AG08395 (cell line): ENCODE measurements at regions not wholly inside any gene's neighbourhood (a gene's known extent, or its start where the extent isn't known, plus 50 kb on each side); places are given as distances from the start of the nearest gene placed in this dataset.
"Not testable (repeated sequence)": the region's sequence is repeated elsewhere in the genome, so short reads cannot be mapped to it uniquely, and the experiment has no call there.

ENCODE experiments used
- DNase-seq: peaks from one replicate; pipeline ENCODE4 v3.0.0; 2012; ENCODE audit warnings: mixed read lengths, low spot score

DNA sequence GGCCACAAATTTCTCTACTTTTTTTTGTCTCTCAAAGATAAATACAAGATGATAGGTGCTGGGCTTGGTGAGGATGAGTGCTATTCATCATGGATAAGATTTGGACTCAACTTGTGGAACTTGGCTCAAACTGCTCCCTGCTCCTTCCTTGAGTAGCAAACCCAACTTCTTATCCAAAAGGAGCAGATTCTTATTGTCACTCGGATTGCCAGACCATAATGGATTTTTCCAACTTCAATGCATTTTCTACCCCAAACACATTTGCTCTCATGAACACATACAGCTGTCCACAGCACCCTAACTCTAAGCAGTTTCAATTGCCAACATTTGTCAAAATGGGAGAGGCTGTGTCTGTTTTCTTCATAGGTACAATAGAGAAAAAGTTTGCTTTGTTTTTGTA is 99.5 kb upstream of the APCDD1 start:
- no peak for DNase-seq

DNA sequence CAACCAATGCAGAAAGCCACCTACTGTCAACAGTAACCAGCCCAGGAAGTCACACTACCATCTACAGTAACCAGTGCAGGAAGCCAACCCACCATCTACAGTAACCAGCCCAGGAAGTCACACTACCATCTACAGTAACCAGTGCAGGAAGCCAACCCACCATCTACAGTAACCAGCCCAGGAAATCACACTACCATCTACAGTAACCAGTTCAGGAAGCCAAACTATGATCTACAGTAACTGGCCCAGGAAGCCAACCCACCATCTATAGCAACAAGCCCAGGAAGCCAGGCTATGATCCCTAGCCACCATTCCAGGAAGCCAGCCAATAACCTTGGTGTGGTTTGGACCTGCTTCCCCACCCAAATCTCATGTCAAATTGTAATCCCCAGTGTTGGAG is 97.4 kb upstream of the APCDD1 start:
- DNase-seq: not testable (repeated sequence)

DNA sequence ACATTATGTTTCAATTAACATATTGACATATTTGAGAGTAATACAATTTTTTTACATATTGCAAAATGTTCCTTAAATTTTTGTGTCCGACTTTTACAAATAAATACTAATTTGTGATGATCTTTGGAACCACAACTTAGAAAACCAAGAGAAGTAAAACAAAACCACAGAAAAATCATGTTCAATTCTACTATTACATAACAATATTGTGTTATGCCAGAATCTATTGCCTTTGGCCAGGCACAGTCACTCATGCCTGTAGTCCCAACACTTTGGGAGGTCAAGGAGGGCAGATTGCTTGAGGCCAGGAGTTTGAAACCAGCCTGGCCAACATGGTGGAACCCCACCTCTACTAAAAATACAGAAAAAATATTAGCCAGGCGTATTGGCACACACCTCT is 92.8 kb upstream of the APCDD1 start:
- DNase-seq: no peak

DNA sequence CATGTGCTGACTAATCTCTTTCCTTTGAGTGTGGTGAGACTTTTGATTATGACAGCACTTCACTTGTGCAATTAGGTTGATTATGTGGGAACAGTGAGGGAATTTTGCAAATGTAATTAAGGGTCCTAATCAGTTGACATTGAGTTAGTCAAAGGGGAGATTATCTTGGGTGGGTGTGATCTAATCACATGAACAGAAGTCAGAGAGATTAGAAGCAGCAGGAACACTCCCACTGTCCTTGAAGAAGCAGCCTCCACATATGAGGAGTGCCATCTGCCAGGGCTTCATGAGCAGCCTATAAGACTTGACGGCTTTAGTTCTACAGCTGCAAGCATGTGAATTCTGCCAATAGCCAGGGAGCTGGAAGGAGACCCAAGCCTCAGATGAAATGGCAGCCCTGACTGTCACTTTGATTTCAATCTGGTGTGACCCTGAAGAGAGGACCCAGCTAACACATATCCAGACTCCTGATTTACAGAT is 89.4 kb upstream of the APCDD1 start:
- no peak for DNase-seq

DNA sequence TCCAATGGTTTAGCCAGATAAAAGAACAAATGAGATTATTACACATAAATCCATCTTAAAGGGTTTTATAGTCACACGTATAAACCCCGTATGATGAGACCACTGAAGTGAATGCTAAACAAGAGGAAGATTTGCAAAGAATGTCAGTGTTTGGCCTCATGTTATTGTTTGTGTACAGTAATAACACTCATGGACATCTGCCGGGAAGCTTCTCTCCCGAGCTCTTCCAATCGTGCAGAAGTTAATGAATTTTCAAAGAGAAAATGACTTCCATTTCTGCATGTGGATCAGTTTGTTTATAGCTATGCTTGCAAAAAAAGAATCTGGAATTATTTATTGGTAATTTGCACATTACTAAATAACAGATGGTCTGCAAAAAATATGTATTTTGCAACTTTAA is 88.5 kb upstream of the APCDD1 start:
- no peak for DNase-seq

DNA sequence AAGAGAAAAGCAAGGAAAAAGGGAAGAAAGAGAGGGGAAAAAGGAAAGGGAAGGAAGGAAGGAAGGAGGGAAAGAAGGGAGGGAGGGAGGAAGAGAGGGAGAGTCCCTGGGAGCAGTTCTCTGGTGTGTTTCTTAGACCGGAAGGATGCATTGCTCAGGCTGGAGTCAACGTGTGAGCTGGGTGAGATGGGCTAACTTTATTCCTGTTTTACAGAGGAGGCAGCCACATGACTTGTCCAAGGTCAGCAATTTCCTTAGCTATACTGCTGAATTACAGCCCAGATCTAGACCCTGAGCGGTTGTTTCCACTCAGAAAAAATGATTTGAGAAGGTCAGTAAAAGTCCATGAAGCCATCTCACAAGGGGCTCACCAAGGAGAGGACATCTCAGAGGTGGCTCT is 86.6 kb upstream of the APCDD1 start:
- DNase-seq: no peak

DNA sequence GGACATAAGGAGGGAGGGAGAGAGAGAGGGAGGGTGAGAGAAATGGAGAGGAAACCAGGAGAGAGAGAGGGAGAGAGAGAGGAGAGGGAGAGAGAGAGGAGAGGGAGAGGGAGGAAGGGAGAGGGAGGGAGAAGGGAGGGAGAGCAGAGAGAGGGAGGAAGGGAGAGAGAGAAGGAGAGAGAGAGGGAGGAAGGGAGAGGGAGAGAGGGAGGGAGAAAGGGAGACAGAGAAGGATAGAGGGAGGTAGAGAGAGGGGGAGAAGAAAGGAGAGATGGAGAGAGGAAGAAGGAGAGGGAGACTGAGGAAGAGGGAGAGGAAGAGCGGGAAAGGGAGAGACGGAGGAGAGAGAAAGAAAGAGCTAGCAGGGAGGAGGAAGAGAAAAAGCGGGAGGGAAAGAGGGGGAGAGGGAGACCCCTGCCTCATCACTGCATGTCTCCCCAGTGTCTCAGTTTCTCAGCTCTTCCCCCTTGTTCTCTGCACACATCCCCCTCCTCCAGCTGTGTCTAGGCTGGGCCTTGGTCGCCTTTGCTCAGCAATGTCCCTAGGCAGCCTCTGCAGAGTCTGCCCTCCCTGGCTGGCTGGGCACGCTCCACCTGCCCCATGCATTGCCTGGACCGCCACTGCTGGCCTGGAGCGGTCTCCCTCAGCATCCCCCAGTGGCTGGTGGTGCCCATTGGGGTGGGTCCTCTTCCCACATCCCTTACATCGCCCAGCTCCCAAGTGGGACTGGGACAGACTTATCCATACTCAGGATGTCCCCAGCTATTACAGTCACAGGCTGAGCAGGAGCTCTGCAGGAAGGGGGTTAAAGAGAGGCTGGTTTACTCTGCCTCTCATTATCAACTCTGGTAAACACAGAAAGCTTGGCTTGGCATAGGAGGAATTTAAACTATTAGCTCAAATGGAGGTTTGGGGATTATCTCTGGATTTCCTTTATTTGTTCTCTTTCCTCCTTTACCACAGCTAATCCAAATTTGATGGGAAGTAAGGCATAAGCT is 85.7 kb upstream of the APCDD1 start:
- no peak for DNase-seq

DNA sequence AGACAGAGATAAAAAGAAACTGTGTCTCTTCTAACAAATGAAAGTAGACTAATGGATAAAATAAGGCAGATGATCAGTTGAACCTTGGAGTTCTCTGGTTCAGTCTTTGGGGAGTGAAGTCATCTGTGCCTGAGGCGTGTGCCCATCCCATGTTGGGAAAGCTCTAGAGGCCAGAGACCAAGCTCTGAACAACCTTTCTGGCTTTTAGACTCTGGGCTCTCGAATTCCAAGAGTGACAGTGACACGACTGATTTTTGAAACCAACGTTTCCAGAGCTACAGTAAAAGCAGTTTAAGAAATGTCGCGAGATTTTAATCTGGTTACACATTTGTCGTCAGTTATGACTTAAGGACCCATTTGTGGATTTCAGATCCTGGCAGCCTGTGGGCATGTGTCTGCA is 83.7 kb upstream of the APCDD1 start:
- DNase-seq: no peak

DNA sequence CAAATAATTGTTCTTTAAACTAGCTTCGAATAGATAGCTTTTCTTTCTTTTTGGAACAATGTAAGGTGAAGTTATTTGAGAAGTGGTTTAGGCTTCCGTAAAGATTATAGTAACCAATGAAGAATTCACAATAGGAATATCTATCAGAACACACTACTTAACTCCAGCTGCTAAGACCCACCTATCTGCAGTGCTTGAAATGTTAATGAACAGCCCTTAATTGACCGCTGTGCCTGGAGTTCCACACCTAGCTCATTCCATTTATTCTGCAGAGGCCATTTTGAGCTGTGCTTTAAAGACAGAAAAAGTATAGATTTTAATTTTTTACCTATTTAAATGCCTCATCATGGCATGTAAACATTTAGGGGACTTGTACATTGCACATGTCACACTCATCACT is 83.3 kb upstream of the APCDD1 start:
- DNase-seq: no peak

DNA sequence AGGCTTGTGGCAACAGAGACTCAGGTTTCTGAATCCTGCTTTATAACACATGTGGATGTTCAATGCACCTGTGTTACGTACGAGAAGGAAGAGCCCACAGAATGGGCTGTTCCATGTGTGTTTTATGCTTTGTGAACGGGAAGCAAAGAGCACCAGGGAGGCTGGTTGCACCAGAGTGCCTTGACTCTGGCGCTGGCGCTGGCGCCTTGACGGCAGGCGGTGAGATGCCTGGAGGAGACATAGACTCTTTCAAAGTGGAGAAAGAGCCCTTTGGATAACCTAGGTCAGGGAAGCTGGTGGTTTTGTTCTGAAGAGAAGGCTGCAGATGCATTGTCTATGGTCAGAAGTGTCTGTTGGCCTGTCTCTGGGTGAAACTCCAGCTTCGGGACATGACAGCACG is 80.2 kb upstream of the APCDD1 start:
- DNase-seq: no peak

DNA sequence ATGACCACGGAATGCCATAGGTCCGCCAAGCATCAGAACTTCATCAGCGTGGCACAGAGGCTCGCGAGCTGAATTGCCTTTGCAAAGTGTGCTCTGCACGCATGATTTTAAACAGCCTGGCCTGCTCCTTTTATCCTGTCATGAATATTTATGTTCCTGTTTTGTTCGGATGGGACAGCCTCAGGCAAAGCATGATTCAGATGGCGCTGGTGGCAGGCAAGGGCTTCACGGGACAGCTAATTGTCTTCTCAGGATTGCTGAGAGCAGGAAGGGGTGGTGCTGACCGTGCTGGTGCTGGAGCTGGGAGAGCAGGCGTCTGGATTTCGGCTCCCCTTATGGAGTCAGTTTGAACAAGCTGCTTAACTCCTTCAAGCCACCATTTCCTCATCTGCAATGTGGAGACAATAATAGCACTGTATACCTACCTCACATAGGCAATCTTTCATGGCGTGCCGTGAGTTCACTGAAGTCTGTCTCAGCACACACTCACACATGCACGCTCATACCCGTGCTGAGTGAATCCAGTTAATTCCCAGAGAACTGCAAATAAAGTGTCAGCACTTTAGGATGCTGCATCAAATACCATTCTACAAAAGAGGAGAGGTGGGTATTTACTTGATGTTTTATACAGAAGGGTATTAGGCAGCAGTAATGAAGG is 79.7 kb upstream of the APCDD1 start:
- peak; percentile 63 for DNase-seq

DNA sequence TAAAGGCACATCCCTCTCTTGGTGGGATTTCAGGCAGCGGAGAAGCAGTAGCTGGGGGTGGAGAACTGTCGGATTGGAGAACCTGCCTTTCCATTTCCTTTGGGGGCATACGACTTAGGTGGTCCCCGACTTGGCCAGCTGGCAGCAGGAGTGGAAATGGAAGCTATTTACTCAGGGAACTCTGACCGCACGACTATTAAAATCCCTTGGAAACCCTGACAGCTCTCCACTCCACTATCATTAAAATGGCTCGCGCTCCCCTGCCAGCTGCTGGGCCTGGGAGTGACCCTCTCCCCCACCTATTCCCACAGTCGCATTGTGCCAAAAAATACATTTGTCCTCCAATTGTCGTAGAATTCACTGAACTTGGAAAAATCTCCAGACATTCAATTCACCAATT is 77.7 kb upstream of the APCDD1 start:
- no peak for DNase-seq

DNA sequence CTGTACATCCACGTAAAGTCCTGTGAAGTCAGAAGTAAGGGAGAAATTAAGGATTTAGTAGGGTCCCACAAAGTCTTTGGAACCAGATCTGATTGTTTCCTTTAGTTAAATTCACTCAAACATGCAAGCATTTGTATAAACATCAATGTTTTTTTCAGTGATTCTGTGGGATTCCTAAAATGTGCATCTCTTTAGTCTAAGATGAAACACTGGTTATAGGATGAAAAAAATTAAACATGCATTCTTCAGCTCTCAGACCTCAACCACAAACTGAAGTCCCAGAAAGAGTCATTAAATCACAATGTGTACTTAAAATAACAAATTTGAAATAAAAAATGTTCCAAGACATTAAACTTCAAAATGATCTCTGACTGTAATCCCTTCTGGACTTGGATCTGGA is 76.5 kb upstream of the APCDD1 start:
- DNase-seq: peak; percentile 66

DNA sequence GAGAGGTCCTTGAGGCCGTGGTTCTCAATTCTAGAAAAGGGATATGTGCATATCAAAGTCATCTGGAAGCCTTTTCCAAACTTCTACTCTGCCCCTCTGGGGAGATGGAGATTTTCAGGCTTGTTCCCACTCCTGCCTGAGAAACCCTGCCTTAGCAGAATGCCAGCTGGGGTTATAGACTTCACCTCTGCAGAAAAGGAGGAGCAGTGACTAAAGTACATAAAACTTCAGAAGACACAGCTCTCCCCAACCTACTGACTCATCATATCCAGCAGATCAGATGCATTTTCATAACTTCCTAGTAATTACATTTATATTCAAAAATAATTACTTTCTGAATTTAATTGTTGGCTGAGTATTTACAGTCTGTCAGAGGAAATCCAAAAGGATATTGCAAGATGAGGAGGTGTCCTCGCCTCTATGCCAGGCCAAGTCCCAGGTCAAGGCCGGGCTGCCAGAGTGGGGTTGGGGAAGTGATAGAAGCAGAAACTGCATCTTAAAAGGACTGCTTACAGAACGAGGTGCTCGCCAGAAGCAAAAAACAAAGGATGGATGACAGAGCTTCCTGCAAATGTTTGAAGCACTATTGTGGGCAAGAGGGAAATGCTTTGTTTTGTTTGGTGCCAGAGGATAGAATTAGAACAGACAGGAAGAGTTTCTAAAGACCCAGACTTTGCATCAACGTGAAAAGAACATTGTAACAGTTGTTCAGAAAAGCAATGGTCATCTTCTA is 75.6 kb upstream of the APCDD1 start:
- peak; percentile 69 for DNase-seq

DNA sequence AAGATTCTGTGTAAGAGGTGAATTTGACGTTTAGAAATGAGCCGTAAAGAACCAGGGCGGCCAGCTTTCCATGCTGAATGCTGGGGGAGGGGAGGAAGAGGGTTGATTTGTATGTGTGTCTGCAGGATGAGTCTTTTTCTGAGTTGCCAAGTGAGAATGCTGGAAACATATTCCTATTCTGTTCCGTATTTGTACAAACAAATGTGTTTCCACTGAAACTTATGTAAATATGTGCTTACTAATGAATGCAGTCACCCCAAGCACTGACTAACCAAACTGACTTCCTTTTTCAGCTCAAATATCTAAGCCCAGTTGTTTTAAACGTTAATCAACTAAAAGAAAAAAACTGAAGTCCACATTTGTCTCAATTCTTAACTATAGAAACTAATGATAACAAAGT is 74.9 kb upstream of the APCDD1 start:
- DNase-seq: peak; percentile 66

DNA sequence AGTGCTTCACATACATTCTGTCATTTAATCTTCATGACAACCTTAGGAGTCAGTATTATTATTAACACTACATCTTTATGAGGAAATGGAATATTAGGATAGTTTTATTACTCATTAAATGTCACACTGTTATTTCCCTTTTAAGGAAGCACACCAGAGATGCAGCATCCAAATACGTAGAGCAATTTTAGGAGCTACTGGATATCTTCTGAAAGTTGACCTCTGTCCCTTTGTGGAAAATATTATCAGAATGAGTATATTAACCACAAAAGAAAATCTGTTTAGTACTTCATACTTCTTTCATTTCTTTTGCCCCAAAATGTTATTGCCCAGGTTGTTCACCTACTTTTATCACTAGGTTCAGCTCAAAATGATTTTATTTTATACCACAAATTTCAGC is 72.9 kb upstream of the APCDD1 start:
- DNase-seq: no peak

DNA sequence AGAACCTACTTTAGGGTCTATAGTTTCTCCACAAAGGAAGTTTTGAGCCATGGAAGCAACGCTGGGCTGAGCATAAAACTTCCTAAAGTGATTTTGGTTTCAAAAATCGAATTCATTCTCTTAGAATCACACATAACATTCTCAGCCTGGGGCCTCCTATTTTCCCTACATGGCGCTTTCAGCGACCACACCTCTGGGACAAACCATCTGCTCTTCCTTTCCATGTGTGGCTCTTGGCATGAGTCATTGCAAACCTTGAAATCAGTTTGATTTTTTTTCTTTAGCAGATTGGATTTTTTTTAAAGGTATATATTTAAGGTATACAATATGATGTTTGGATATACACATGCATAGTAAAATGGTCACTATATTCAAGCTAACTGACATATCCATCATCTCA is 72.5 kb upstream of the APCDD1 start:
- DNase-seq: no peak

DNA sequence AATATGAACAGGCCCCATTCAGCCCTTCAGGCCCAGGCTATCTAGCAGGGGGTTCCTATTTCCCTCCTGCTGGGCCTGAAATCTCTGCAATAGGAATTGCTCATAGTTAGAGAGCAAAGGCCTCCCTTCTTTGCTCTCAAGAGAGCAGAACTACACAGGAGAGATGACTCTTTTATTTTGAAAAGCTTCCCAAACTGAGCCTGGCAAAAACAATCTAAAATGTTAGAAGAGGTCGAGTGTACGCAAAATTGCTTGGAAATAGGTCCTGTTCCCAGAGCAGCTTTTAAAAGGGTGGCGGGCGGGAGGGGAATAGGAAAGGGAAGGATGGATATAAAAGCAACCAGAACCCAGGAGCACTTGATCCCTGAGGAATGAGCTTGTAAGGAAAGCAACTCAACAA is 68.4 kb upstream of the APCDD1 start:
- DNase-seq: no peak

DNA sequence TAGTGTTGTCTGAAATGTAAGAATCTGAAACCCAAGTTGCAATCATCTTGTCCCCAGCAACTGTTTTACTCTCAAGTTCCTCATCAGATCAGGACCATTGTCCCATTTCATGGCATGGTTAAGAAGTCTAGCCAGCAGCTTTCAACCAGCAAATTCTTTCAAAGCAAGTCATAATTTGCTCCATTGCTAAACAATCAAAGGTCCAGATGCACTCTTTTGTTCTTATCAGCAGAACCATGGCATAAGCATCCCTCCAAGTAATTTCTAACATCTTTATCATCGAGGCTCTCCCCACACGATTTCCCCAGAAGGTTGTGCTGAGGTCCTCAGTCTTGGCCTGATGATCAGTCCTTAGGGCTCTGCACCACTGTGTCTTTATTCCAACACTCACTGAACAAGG is 67.5 kb upstream of the APCDD1 start:
- DNase-seq: peak; percentile 25

DNA sequence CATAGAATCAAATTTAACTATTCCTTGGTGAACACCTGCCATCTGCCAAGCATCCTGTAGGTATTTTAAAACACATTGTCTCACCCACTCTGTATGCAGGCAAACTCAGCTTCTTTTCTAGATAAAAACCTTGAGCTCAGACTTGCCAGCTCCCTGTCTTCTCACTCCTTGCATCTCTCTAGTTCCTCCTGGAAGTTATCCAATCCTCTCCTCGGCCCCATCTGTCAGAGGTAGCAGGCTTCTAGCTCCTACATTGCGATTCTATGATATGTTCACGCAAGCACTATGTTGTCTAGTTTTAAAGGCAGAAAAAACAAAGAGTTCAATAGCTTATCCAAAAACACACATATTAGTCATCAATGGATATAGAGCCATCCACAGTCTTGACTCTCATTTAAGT is 67.0 kb upstream of the APCDD1 start:
- DNase-seq: no peak

DNA sequence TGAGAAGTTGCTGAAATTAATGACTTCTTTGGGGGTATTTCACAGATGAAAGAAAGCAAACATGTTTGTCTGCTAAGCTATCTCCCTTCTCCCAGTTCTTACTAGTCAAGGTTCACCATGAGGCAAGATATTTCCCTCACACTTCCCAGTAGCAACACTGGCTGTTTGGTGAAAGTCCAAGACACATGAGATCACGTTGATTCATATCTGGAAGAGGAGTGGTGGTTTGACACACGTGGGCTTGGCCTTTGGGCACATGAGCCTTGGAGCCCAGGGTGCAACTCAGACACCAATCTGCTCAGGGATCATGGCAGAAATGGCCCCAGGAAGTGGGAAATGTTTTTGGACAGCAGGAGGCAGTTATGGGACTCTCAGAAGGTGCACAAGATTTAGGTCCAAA is 66.1 kb upstream of the APCDD1 start:
- DNase-seq: no peak

DNA sequence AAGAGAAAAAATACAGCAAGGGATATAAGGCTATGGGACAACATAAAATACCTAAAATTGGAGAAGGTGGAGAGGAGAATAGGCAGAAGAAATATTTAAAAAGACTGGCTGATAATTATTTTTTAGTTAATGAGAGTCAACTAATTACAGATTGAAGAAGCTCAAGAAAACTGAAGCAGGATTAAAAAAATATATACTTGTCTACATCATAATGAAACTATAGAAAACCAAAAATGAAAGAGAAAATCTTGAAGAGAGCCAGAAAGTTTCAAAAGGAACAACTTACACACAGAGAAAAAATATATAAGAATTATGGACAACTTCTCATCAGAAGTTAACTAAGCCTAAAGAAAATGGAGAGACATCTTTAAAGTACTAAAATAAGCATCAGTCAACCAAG is 62.9 kb upstream of the APCDD1 start:
- no peak for DNase-seq

DNA sequence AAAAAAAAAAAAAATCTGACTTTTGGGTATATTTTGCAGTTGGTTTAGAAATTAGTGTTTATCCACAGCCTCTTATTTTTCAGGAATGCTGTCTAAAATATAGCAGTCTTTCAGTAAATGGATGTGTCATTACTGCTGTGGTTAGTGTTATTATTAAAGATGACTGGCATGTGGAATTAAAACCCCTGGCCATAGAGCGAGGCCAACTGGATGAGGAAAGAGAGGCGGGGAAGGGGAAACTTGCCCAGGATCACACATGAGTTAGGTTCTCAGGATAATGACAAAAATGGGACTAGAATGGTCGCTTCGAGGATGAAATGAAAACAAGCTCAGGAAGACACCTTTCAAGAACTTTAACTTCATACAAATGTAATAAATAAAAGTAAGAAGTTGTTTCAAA is 57.4 kb upstream of the APCDD1 start:
- no peak for DNase-seq
